ENCODE measurements at regions not wholly inside any gene's neighbourhood (a gene's known extent, or its start where the extent isn't known, plus 50 kb on each side); places are given as distances from the start of the nearest gene placed in this dataset.

- Histone ChIP-seq H3K36me3 (no peaks in the 10 kb centered on the region), H3K27me3 (replicated peaks; ENCODE audit: insufficient read depth) (no peaks in the 10 kb centered on the region), H3K4me1 (ENCODE audit: control insufficient read depth in 1 of 2, low read depth in 2 of 2) (no peaks in the 10 kb centered on the region), H3K27ac (no peak overlapping the region), H3K4me3 (no peak overlapping the region), H3K9me3 (no peaks in the 10 kb centered on the region)
- DNase-seq (ENCODE audit: low spot score) (no peak), ATAC-seq (ENCODE audit: insufficient number of reproducible peaks, low FRiP score, low read depth) (no peak)
- TF ChIP-seq CTCF (IDR thresholded peaks at IDR 0.05): no peak
Observed at GRCh38 chr12:126212824-126213223, 1147.6 kb downstream of the AACS start.

- H3K9me3 ChIP-seq: no peaks in the 10 kb centered on the region
- no peaks in the 10 kb centered on the region for H3K27me3 ChIP-seq (replicated peaks; ENCODE audit: insufficient read depth)
- DNase-seq (ENCODE audit: low spot score): no peak
- TF ChIP-seq CTCF (IDR thresholded peaks at IDR 0.05): no peak
- H3K36me3 ChIP-seq: no peaks in the 10 kb centered on the region
- no peaks in the 10 kb centered on the region for H3K4me1 ChIP-seq (ENCODE audit: control insufficient read depth in 1 of 2, low read depth in 2 of 2)
- no peak overlapping the region for H3K27ac ChIP-seq
- no peak overlapping the region for H3K4me3 ChIP-seq
- no peak for ATAC-seq (ENCODE audit: insufficient number of reproducible peaks, low FRiP score, low read depth)
Observed at GRCh38 chr12:126218697-126219096, 1153.5 kb downstream of the AACS start.

GRCh38 chr12:126219139-126219538 lies 1153.9 kb downstream of the AACS start:
- Histone ChIP-seq H3K4me1 (ENCODE audit: control insufficient read depth in 1 of 2, low read depth in 2 of 2) (no peaks in the 10 kb centered on the region), H3K27me3 (replicated peaks; ENCODE audit: insufficient read depth) (no peaks in the 10 kb centered on the region), H3K4me3 (no peak overlapping the region), H3K9me3 (no peaks in the 10 kb centered on the region), H3K36me3 (no peaks in the 10 kb centered on the region), H3K27ac (no peak overlapping the region)
- DNase-seq (ENCODE audit: low spot score) (no peak), ATAC-seq (ENCODE audit: insufficient number of reproducible peaks, low FRiP score, low read depth) (no peak)
- TF ChIP-seq CTCF (IDR thresholded peaks at IDR 0.05): no peak

- DNase-seq (ENCODE audit: low spot score): no peak
- H3K4me1 ChIP-seq (ENCODE audit: control insufficient read depth in 1 of 2, low read depth in 2 of 2): no peaks in the 10 kb centered on the region
- ATAC-seq (ENCODE audit: insufficient number of reproducible peaks, low FRiP score, low read depth): no peak
- no peaks in the 10 kb centered on the region for H3K27me3 ChIP-seq (replicated peaks; ENCODE audit: insufficient read depth)
- H3K4me3 ChIP-seq: no peak overlapping the region
- H3K9me3 ChIP-seq: no peaks in the 10 kb centered on the region
- H3K36me3 ChIP-seq: no peaks in the 10 kb centered on the region
- no peak for TF ChIP-seq CTCF (IDR thresholded peaks at IDR 0.05)
- no peak overlapping the region for H3K27ac ChIP-seq
Observed at GRCh38 chr12:126219654-126220279, 1154.5 kb downstream of the AACS start.

DNA sequence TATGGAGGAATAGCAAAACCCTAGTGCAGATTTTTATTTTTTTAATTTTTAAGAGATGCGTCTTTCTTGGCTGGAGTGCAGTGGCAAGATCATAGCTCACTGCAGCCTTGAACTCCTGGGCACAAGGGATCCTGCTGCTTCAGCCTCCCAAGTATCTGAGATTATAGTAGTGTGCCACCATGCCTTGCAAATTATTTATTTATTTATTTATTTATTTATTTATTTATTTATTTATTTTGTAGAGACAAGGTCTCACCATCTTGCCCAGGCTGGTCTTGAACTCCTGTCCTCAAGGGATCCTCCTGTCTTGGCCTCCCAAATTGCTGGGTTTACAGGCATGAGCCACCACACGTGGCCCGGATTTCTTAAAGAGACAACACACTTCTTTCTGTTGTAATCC lies 1158.8 kb downstream of the AACS start:
- Histone ChIP-seq H3K4me1 (ENCODE audit: control insufficient read depth in 1 of 2, low read depth in 2 of 2) (no peaks in the 10 kb centered on the region), H3K9me3 (no peaks in the 10 kb centered on the region), H3K27me3 (replicated peaks; ENCODE audit: insufficient read depth) (no peaks in the 10 kb centered on the region), H3K36me3 (no peaks in the 10 kb centered on the region), H3K4me3 (no peak overlapping the region), H3K27ac (no peak overlapping the region)
- DNase-seq (ENCODE audit: low spot score) (no peak), ATAC-seq (ENCODE audit: insufficient number of reproducible peaks, low FRiP score, low read depth) (no peak)
- TF ChIP-seq CTCF (IDR thresholded peaks at IDR 0.05): no peak
